Panc1 (cell line): ENCODE measurements at regions not wholly inside any gene's neighbourhood (a gene's known extent, or its start where the extent isn't known, plus 50 kb on each side); places are given as distances from the start of the nearest gene placed in this dataset.

Experiments
- ATAC-seq: fragments of 200-7000 bp; cut with Tn5 transposase; 2 replicates; pipeline ENCODE4 v1.9.1; 2020; ENCODE audit warnings: mild to moderate bottlenecking, moderate library complexity
- BruUV-seq: library from RNA; stranded (reverse); fragments of 400-500 nt; replicated peaks from 2 replicates; lab custom pipeline; 2021; lab: Mats Ljungman, UMichigan
- CTCF ChIA-PET: fragments of 300-600 bp; sonication (Branson Sonifier 250); formaldehyde crosslinking; loops from one replicate; lab custom pipeline; 2022; ENCODE audit warnings: antibody characterized with exemption; lab: Charles Lee
- POLR2A ChIA-PET: fragments of 300-600 bp; sonication (Branson Sonifier 250); formaldehyde crosslinking; loops from one replicate; lab custom pipeline; 2022; ENCODE audit warnings: antibody characterized with exemption; lab: Charles Lee
- DNase-seq: peaks from one replicate; pipeline ENCODE4 v3.0.0-alpha.2; 2010; ENCODE audit warnings: low read depth, low spot score
- H3K27ac ChIP-seq: 2 replicates; pipeline ENCODE4 v1.5.1; 2011; ENCODE audit warnings: mild to moderate bottlenecking, low read length, inconsistent platforms
- H3K27me3 ChIP-seq: fragments of 200-500 bp; sonication (Bioruptor generic); 2 replicates; pipeline ENCODE4 v1.6.0; 2014; ENCODE audit warnings: low read length, inconsistent platforms; ENCODE audit not compliant: control insufficient read depth, insufficient read depth
- H3K36me3 ChIP-seq: fragments of 200-500 bp; sonication (Bioruptor generic); 2 replicates; pipeline ENCODE4 v1.5.1; 2014; ENCODE audit warnings: inconsistent platforms, mild to moderate bottlenecking, low read length, moderate library complexity; ENCODE audit not compliant: control insufficient read depth, insufficient read depth
- H3K4me1 ChIP-seq: 2 replicates; pipeline ENCODE4 v1.5.1; 2011; ENCODE audit warnings: inconsistent platforms, mild to moderate bottlenecking, low read length, moderate library complexity; ENCODE audit not compliant: control insufficient read depth, insufficient read depth
- H3K4me3 ChIP-seq, 2 experiments: 2 replicates each; pipeline ENCODE4 v1.5.1; 2011 to 2012; ENCODE audit warnings: low read depth in 2 of 2, low read length in 2 of 2, mild to moderate bottlenecking in 2 of 2, inconsistent platforms in 1 of 2, moderate library complexity in 1 of 2
- H3K9me3 ChIP-seq: fragments of 200-500 bp; sonication (Bioruptor generic); 2 replicates; pipeline ENCODE4 v1.5.1; 2014; ENCODE audit warnings: low read depth, mild to moderate bottlenecking, inconsistent platforms, low read length, moderate library complexity; ENCODE audit not compliant: control insufficient read depth, insufficient read depth
- POLR2AphosphoS5 ChIP-seq: IDR thresholded peaks from 2 replicates; pipeline ENCODE4 v1.6.1; 2012; ENCODE audit warnings: mild to moderate bottlenecking, low read depth, low read length, moderate library complexity
- SIN3A ChIP-seq: IDR thresholded peaks from 2 replicates; pipeline ENCODE4 v1.6.1; 2012; ENCODE audit warnings: low read depth, mild to moderate bottlenecking, low read length, moderate library complexity, borderline replicate concordance; ENCODE audit not compliant: insufficient read depth
- TCF7L2 ChIP-seq: IDR thresholded peaks from 2 replicates; pipeline ENCODE4 v1.6.1; 2011; ENCODE audit warnings: mild to moderate bottlenecking, low read depth, low read length, inconsistent platforms
- in situ Hi-C: cut with HindIII; loops from 2 replicates; pipeline ENCODE4 v1.10.0; 2016; ENCODE audit warnings: low sequenced_read_pairs, low pct_unique_long_range_greater_than_20kb
- intact Hi-C: fragments of 100-400 bp; cut with micrococcal nuclease; formaldehyde crosslinking; loops from one replicate; pipeline ENCODE4 v1.10.0; 2022; ENCODE audit not compliant: unreplicated experiment
- TF ChIP-seq, protein P1 (sequence below), 2 experiments: IDR thresholded peaks; 2 replicates each; pipeline ENCODE4 v1.6.1; 2011 to 2012; ENCODE audit warnings: low read depth in 2 of 2, control low read depth in 1 of 2, low read length in 1 of 2, mild to moderate bottlenecking in 1 of 2, moderate library complexity in 1 of 2; ENCODE audit not compliant: insufficient read depth in 1 of 2
- TF ChIP-seq, protein P2 (sequence below): fragments of 450-650 bp; IDR thresholded peaks from 2 replicates; pipeline ENCODE4 v1.5.1; 2017; ENCODE audit warnings: mild to moderate bottlenecking

DNA sequence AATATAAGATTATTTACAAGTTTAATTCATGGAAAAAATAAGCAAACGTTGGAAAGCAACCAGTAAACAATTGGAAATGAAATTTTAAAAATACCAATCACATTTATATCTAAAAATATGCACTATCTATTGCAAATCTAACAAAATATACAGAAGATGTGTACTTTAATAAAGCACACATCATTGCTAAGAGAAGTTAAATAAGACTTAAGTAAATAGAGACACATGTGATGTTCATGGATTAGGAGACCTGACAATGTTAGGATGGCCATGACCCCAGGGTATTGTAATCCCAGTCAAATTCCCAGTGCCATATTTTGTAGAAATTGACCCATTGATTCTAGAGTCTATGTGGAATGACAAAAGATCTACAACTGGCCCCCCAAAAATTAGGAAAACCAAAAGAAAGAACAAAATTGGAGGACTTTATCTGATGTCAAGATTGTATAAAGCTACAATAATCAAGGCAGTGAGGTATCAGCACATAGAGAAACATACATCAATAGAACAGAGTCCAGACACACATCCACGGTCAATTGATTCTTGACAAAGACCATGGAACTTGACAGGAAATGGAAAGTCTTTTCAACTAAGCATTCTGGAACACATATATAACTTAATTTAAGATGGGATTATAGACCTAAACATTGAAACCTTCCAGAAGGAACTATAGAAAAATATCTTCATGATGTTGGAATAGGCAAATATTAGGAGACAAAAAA lies 90.8 kb upstream of the USP29 start:
- CTCF ChIA-PET = no interaction called here
- 0 out of 2 replicates have a peak, but pooled peaks cover 5% of the 10 kb centered on the region for H3K9me3 ChIP-seq
- in situ Hi-C loops = no loop called here

DNA sequence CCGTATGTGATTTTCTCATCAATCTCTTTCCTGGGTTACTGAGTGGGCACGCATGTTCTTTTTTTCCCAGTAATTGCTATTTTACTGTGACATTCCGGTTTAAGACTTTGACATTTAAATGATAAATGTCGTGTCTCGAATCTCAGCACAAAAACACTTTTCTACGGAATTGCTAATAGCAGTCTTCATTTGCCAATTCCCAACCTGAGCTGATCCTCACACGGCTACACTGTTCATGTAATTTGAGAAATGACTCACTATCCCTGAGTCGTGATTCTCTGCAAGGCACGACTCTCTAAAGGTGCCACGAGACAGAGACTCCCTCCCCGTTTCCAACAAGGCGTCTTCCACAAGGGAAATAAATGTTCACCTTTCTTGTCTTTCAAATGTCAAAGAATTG lies 88.7 kb upstream of the USP29 start:
- DNase-seq = no peak
- CTCF ChIA-PET = no interaction called here
- no peak for ATAC-seq
- no TSS peak for BruUV-seq
- no peaks in the 10 kb centered on the region for H3K36me3 ChIP-seq
- H3K27ac ChIP-seq = no peak overlapping the region
- no peaks in the 10 kb centered on the region for H3K9me3 ChIP-seq
- in situ Hi-C loops (no loop called here), intact Hi-C loops (no loop called here)
- no peaks in the 10 kb centered on the region for H3K27me3 ChIP-seq
- POLR2A ChIA-PET = no interaction called here
- H3K4me1 ChIP-seq = no peaks in the 10 kb centered on the region
- TF ChIP-seq, protein P1, sequence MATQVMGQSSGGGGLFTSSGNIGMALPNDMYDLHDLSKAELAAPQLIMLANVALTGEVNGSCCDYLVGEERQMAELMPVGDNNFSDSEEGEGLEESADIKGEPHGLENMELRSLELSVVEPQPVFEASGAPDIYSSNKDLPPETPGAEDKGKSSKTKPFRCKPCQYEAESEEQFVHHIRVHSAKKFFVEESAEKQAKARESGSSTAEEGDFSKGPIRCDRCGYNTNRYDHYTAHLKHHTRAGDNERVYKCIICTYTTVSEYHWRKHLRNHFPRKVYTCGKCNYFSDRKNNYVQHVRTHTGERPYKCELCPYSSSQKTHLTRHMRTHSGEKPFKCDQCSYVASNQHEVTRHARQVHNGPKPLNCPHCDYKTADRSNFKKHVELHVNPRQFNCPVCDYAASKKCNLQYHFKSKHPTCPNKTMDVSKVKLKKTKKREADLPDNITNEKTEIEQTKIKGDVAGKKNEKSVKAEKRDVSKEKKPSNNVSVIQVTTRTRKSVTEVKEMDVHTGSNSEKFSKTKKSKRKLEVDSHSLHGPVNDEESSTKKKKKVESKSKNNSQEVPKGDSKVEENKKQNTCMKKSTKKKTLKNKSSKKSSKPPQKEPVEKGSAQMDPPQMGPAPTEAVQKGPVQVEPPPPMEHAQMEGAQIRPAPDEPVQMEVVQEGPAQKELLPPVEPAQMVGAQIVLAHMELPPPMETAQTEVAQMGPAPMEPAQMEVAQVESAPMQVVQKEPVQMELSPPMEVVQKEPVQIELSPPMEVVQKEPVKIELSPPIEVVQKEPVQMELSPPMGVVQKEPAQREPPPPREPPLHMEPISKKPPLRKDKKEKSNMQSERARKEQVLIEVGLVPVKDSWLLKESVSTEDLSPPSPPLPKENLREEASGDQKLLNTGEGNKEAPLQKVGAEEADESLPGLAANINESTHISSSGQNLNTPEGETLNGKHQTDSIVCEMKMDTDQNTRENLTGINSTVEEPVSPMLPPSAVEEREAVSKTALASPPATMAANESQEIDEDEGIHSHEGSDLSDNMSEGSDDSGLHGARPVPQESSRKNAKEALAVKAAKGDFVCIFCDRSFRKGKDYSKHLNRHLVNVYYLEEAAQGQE (IDR thresholded peaks at IDR 0.05; ENCODE audit: insufficient read depth in 1 of 2, low read depth in 2 of 2, low read length in 1 of 2) = no peak
- no peak for TF ChIP-seq SIN3A
- TF ChIP-seq, protein P2, sequence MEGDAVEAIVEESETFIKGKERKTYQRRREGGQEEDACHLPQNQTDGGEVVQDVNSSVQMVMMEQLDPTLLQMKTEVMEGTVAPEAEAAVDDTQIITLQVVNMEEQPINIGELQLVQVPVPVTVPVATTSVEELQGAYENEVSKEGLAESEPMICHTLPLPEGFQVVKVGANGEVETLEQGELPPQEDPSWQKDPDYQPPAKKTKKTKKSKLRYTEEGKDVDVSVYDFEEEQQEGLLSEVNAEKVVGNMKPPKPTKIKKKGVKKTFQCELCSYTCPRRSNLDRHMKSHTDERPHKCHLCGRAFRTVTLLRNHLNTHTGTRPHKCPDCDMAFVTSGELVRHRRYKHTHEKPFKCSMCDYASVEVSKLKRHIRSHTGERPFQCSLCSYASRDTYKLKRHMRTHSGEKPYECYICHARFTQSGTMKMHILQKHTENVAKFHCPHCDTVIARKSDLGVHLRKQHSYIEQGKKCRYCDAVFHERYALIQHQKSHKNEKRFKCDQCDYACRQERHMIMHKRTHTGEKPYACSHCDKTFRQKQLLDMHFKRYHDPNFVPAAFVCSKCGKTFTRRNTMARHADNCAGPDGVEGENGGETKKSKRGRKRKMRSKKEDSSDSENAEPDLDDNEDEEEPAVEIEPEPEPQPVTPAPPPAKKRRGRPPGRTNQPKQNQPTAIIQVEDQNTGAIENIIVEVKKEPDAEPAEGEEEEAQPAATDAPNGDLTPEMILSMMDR = no peak
- no peak for TF ChIP-seq POLR2AphosphoS5
- no peak for TF ChIP-seq TCF7L2
- H3K4me3 ChIP-seq = no peak overlapping the region

More for the DNA sequence above, 90.8 kb upstream of the USP29 start:
- POLR2A ChIA-PET = no interaction called here
- Histone ChIP-seq H3K27me3 (no peaks in the 10 kb centered on the region), H3K4me3 (no peak overlapping the region), H3K36me3 (no peaks in the 10 kb centered on the region), H3K27ac (no peak overlapping the region), H3K4me1 (no peaks in the 10 kb centered on the region)
- no TSS peak for BruUV-seq
- ATAC-seq = no peak
- intact Hi-C loops = no loop called here
- TF ChIP-seq POLR2AphosphoS5 (no peak), SIN3A (no peak), TCF7L2 (no peak)
- TF ChIP-seq, protein P1 (IDR thresholded peaks at IDR 0.05; ENCODE audit: insufficient read depth in 1 of 2, low read depth in 2 of 2, low read length in 1 of 2) = no peak
- TF ChIP-seq, protein P2 = no peak
- no peak for DNase-seq
